T-helper 2 cell treated with Interferon-gamma antibody and Interleukin-4, amounts not matched to agents 5 μg/mL and 100 μg/mL, for 36 hours (primary cell): ENCODE measurements at regions not wholly inside any gene's neighbourhood (a gene's known extent, or its start where the extent isn't known, plus 50 kb on each side); places are given as distances from the start of the nearest gene placed in this dataset.

Experiments
- DNase-seq: peaks from one replicate; pipeline ENCODE4 v3.0.0; 2021; ENCODE audit warnings: low spot score
- H3K27ac Mint-ChIP-seq: one replicate; pipeline ENCODE4 v1.8.0; 2021; ENCODE audit warnings: mild to moderate bottlenecking, mixed read lengths
- H3K27me3 Mint-ChIP-seq: one replicate; pipeline ENCODE4 v1.8.0; 2021; ENCODE audit warnings: low read depth, mixed read lengths
- H3K36me3 Mint-ChIP-seq: one replicate; pipeline ENCODE4 v1.8.0; 2021; ENCODE audit warnings: low read depth, mixed read lengths
- H3K4me1 Mint-ChIP-seq: one replicate; pipeline ENCODE4 v1.8.0; 2021; ENCODE audit warnings: low read depth, mixed read lengths
- H3K4me3 Mint-ChIP-seq: one replicate; pipeline ENCODE4 v1.8.0; 2022; ENCODE audit warnings: mild to moderate bottlenecking, moderate library complexity, mixed read lengths
- H3K9me3 Mint-ChIP-seq: one replicate; pipeline ENCODE4 v1.8.0; 2021; ENCODE audit warnings: mixed read lengths

DNA sequence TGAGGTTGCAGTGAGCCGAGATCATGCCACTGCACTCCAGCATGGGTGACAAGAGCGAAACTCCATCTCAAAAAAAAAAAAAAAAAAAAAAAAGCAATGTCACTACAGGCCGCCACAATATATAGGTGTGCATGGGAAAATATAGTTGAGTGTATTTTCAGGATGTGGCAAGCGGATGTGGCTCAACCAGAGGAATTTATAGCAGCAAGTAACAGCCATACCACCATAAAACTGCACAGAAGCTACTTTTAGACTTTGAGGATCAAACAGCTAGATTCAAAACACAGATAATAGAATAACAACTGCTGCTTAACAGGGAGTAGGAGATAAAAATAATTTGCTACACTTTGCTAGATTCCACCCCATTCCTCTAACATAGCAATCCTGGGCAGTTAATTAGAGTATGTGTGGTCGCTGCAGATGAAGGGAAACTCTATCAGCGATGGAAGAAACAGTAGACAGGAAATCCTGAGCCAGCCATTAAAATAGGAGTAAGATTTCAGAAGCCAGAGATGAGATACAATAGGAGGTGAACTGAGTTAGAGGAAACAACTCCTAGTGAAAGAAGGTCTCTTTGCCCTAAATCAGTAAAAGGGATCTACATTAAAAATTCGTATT, 318.7 kb upstream of the STT3B start:
- Mint-ChIP-seq H3K36me3 (peaks cover 3% of the 10 kb centered on the region), H3K4me3 (peak overlapping the region; percentile 74), H3K27me3 (no peaks in the 10 kb centered on the region), H3K9me3 (peaks cover 7% of the 10 kb centered on the region), H3K27ac (peak overlapping the region; percentile 82), H3K4me1 (peaks cover 72% of the 10 kb centered on the region)
- peak; percentile 24 for DNase-seq

DNA sequence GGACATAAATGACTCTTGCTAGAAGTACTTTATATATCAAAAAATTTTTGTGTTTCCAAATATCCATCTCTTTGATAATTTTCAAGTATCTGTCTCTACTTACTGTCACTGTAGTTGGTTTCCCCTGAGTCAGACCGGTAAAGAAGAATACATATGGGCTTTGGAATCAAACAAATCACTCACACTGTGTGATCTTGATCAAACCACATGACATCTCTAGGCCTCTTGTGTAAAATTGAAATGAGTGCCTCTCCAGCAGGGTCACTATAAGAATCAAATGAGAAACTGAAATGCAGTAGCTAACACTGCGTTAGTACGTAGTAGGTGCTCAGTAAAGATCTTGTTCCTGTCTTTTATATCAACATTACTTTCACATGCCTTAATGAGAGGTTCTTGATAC, 314.6 kb upstream of the STT3B start:
- H3K27me3 Mint-ChIP-seq, result no peaks in the 10 kb centered on the region
- peak overlapping the region; percentile 4 for H3K27ac Mint-ChIP-seq
- H3K4me1 Mint-ChIP-seq, result peaks cover 84% of the 10 kb centered on the region
- peaks cover 10% of the 10 kb centered on the region for H3K9me3 Mint-ChIP-seq
- H3K4me3 Mint-ChIP-seq, result no peak overlapping the region
- peaks cover 5% of the 10 kb centered on the region for H3K36me3 Mint-ChIP-seq
- DNase-seq, result no peak

- Mint-ChIP-seq H3K27ac (peak overlapping the region; percentile 71), H3K4me3 (peak overlapping the region; percentile 9), H3K9me3 (peaks cover 10% of the 10 kb centered on the region), H3K36me3 (peaks cover 5% of the 10 kb centered on the region), H3K27me3 (no peaks in the 10 kb centered on the region), H3K4me1 (peaks cover 83% of the 10 kb centered on the region)
- no peak for DNase-seq
These were observed 313.4 kb upstream of the STT3B start for GRCh38 chr3:31219131-31219843.

- H3K4me3 Mint-ChIP-seq, result peak overlapping the region; percentile 41
- H3K4me1 Mint-ChIP-seq, result peaks cover 78% of the 10 kb centered on the region
- H3K27me3 Mint-ChIP-seq, result no peaks in the 10 kb centered on the region
- no peak for DNase-seq
- peaks cover 10% of the 10 kb centered on the region for H3K9me3 Mint-ChIP-seq
- H3K27ac Mint-ChIP-seq, result no peak overlapping the region
- peaks cover 5% of the 10 kb centered on the region for H3K36me3 Mint-ChIP-seq
These were observed 312.3 kb upstream of the STT3B start for GRCh38 chr3:31220431-31220830.

GRCh38 chr3:31223278-31223677, 309.4 kb upstream of the STT3B start:
- Mint-ChIP-seq H3K27me3 (no peaks in the 10 kb centered on the region), H3K27ac (peak overlapping the region; percentile 54), H3K4me3 (peak overlapping the region; percentile 61), H3K9me3 (peaks cover 13% of the 10 kb centered on the region), H3K36me3 (peaks cover 10% of the 10 kb centered on the region), H3K4me1 (peaks cover 81% of the 10 kb centered on the region)
- no peak for DNase-seq

DNA sequence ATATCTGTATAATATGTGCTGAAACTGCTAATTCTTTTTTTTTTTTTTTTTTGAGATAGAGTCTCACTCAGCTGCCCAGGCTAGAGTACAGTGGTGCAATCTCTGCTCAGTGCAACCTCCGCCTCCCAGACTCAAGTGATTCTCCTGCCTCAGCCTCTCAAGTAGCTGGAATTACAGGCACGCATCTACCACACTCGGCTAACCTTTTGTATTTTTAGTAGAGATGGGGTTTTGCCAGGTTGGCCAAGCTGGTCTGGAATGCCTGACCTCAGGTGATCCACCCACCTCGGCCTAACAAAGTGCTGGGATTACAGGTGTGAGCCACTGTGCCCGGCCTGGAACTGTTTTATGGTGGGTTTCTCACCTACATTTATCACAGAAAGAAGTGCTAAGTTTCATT, 307.8 kb upstream of the STT3B start:
- H3K27ac Mint-ChIP-seq, result no peak overlapping the region

GRCh38 chr3:31225923-31226322, 306.8 kb upstream of the STT3B start:
- Mint-ChIP-seq H3K4me3 (peak overlapping the region; percentile 64), H3K27ac (peak overlapping the region; percentile 77), H3K9me3 (peaks cover 13% of the 10 kb centered on the region), H3K27me3 (no peaks in the 10 kb centered on the region), H3K4me1 (peaks cover 75% of the 10 kb centered on the region), H3K36me3 (peaks cover 17% of the 10 kb centered on the region)
- no peak for DNase-seq

More for the DNA sequence above, 307.8 kb upstream of the STT3B start:
- Mint-ChIP-seq H3K4me3 (no peak overlapping the region), H3K27me3 (no peaks in the 10 kb centered on the region), H3K36me3 (peaks cover 18% of the 10 kb centered on the region), H3K4me1 (peaks cover 76% of the 10 kb centered on the region), H3K9me3 (peaks cover 22% of the 10 kb centered on the region)
- DNase-seq, result no peak

- H3K9me3 Mint-ChIP-seq, result peaks cover 12% of the 10 kb centered on the region
- DNase-seq, result no peak
- H3K36me3 Mint-ChIP-seq, result peaks cover 16% of the 10 kb centered on the region
- H3K27me3 Mint-ChIP-seq, result no peaks in the 10 kb centered on the region
- H3K4me1 Mint-ChIP-seq, result peaks cover 77% of the 10 kb centered on the region
- H3K4me3 Mint-ChIP-seq, result peak overlapping the region; percentile 64
- peak overlapping the region; percentile 77 for H3K27ac Mint-ChIP-seq
These were observed 306.4 kb upstream of the STT3B start for GRCh38 chr3:31226346-31226745.

DNA sequence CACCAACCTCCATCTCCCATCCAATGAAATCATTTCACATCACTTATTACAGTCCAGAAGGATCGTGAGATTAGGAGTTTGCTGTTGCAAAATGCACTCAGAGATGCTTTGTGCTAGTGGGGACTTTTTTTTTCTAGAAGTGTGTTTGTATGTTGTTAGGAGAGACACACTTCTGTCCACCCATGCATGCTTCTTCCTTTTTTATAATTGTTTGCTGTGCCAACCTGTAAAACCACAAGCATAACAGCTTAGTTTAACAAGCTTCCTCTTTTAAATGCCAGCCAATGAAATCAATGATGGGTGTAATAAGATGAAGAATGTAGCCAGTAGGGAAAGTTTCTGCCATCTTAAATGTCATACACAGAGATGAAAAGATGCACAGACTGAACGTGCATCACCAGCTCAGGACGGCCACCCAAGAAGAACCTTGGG, 305.6 kb upstream of the STT3B start:
- no peak for DNase-seq
- peak overlapping the region; percentile 64 for H3K4me3 Mint-ChIP-seq

DNA sequence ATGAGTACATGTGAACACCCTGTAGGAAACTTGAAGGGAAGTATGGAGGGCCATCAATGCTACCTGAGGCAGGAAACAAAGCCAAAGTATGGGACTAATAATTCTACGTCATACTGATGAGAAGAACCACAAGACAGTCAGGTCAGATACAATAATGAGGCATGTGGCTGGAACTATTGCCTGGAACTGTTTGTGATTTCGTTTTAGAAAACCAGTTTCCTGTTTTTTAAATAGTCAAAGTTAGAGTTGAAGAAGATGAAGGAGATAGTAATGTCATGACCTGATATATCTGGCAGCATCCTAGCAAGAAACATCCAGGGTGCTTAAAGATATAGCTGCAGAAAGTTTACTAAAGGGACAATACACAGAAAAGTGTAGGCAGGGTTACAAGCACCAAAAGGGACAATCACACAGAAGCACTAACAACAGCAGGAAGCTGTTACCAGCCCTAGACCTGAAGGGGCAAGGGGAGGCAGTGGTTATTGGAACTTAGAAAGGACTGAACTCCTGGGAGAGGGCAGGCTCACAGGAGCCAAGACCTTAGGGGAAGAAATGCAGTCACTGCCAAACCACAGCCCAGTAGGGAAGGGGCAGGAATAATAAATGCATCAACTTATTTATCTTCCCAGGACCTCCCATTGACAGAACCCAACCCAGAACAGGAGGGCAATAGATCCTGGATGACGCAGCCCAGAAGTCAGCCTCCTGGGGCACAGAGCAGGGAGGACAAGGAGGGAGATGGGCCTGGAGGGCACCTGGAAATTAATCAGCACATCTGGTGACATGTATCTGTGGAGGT, 302.1 kb upstream of the STT3B start:
- DNase-seq, result no peak
- Mint-ChIP-seq H3K4me1 (peaks cover 77% of the 10 kb centered on the region), H3K9me3 (peaks cover 12% of the 10 kb centered on the region), H3K36me3 (peaks cover 16% of the 10 kb centered on the region), H3K4me3 (peak overlapping the region; percentile 67), H3K27me3 (peaks cover 10% of the 10 kb centered on the region), H3K27ac (peak overlapping the region; percentile 87)

More for the DNA sequence above, 305.6 kb upstream of the STT3B start:
- peaks cover 79% of the 10 kb centered on the region for H3K4me1 Mint-ChIP-seq
- H3K36me3 Mint-ChIP-seq, result peaks cover 16% of the 10 kb centered on the region
- H3K27me3 Mint-ChIP-seq, result no peaks in the 10 kb centered on the region
- peaks cover 12% of the 10 kb centered on the region for H3K9me3 Mint-ChIP-seq
- H3K27ac Mint-ChIP-seq, result peak overlapping the region; percentile 77

DNA sequence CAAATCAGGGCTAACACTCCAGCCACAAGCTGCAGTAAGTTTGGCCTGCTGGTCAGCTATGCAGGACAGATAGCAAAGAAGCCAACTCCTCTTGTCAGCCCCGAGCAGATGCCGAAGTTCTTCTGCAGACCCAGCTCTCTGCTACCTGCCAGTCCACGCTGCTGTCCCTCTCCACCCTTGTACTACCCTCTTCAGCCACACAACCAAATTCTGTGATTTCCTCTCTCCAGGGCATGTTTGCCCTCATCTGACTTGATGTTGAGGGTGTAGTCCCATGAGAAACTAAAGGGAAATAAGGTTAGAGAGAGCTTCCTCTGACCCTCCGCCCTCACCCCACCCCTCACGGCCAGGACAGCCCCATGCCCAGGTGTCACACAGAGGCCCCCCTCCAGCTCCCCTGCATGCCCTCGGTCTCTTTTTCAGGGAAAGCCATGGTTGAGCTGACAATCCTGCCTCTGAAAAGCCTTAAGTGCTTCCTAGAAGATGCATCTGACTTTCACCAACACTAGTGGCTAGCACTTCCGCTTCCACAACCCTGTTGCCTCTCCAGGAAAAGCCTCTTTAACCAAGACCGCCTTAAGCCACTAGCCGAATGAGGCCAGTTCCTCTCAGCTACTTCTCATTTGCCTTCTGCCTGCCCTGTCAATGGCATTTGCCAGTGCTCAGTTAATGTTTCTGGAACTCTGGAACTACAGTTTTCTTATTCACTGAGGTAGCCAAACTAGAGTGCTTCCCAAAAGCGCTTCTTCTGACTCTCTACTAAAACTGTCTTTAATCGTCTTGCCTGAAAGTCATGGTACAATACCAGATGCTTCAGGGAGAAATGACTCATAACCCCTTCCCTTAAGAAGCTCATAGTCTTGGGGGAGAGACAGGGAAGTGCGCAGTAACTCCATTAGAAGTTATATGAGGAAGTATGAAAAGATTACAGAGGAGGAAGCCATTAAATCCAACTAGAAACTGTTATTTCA, 300.4 kb upstream of the STT3B start:
- peak overlapping the region; percentile 49 for H3K27ac Mint-ChIP-seq
- peak overlapping the region; percentile 24 for H3K4me3 Mint-ChIP-seq
- H3K9me3 Mint-ChIP-seq, result peaks cover 12% of the 10 kb centered on the region
- peaks cover 60% of the 10 kb centered on the region for H3K4me1 Mint-ChIP-seq
- no peak for DNase-seq
- peaks cover 15% of the 10 kb centered on the region for H3K27me3 Mint-ChIP-seq
- peaks cover 13% of the 10 kb centered on the region for H3K36me3 Mint-ChIP-seq

DNA sequence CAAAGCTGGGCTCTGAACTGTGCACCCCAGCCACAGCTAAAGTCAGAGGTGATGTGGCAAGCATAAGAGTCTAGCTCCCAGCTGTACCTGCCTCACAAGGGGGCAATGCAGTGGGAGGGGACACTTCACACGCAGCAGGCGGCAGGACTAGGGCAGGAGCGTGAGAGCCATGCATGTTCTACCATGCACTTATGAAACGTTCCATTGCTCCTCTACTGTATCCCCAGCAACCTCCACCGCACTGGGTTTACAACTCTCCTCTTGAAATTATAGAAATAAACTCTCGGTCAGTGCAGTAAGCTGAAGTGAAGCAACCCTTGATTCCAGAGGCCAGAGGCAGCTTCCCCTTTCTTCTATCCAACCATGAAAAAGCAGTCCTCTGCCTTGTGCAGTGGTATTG, 298.6 kb upstream of the STT3B start:
- Mint-ChIP-seq H3K27ac (no peak overlapping the region), H3K4me1 (peaks cover 48% of the 10 kb centered on the region), H3K4me3 (no peak overlapping the region), H3K9me3 (peaks cover 1% of the 10 kb centered on the region), H3K36me3 (peaks cover 2% of the 10 kb centered on the region), H3K27me3 (peaks cover 20% of the 10 kb centered on the region)
- no peak for DNase-seq

DNA sequence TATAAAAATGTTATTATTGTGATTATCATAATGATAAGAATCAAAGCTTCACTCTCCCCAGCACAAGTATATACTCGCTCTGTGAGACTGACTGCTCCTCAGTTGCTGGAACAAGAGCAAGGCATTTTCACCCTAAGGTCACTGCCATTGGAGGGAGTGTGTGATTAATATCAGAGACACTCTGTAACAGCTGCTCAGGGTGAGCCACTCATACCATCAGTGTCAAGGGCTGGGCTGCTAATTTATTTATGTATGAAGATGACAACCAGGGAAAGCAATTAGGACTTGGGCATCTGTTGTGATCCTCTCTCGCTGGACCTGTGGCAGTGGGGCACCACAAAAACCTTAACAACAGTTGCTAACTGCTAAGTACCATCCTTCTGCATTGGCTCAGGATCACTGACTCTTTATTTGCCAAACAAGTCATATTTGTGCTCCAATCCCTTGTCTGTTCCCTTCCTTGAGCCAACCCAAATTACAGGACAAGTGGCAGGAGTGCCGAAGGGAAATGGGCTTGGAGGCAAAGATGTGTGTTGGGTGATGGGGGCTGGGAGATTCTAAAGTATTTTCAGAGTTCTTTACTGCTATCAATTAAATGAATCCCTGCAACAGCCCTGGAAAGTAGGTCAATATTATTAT, 297.5 kb upstream of the STT3B start:
- H3K36me3 Mint-ChIP-seq, result peaks cover 1% of the 10 kb centered on the region
- H3K9me3 Mint-ChIP-seq, result no peaks in the 10 kb centered on the region
- peaks cover 26% of the 10 kb centered on the region for H3K27me3 Mint-ChIP-seq
- H3K27ac Mint-ChIP-seq, result no peak overlapping the region
- no peak overlapping the region for H3K4me3 Mint-ChIP-seq
- no peak for DNase-seq
- peaks cover 41% of the 10 kb centered on the region for H3K4me1 Mint-ChIP-seq
